Lower lobe of right lung (tissue), 2 donors: ENCODE measurements at regions not wholly inside any gene's neighbourhood (a gene's known extent, or its start where the extent isn't known, plus 50 kb on each side); places are given as distances from the start of the nearest gene placed in this dataset.

ENCODE experiments used
- ATAC-seq, 2 donors: fragments of 200-7000 bp; cut with Tn5 transposase; one replicate each; pipeline ENCODE4 v1.9.1; 2020 to 2022; ENCODE audit warnings: mild to moderate bottlenecking in 2 of 2, moderate library complexity in 2 of 2
- DNase-seq: peaks from one replicate; pipeline ENCODE4 v3.0.0-alpha.2; 2020
- H3K27ac ChIP-seq: fragments of 200-600 bp; one replicate; pipeline ENCODE4 v1.8.0; 2022
- H3K27me3 ChIP-seq: fragments of 200-600 bp; one replicate; pipeline ENCODE4 v1.8.0; 2022; ENCODE audit warnings: low read depth
- H3K36me3 ChIP-seq: fragments of 200-600 bp; one replicate; pipeline ENCODE4 v1.8.0; 2022; ENCODE audit warnings: mild to moderate bottlenecking
- H3K4me1 ChIP-seq: fragments of 200-600 bp; one replicate; pipeline ENCODE4 v1.8.0; 2022
- H3K4me3 ChIP-seq: fragments of 200-600 bp; one replicate; pipeline ENCODE4 v1.8.0; 2022; ENCODE audit warnings: mild to moderate bottlenecking
- H3K9me3 ChIP-seq: fragments of 200-600 bp; one replicate; pipeline ENCODE4 v1.8.0; 2022
- CTCF ChIP-seq: fragments of 200-600 bp; IDR thresholded peaks from one replicate; pipeline ENCODE4 v1.8.0; 2022; ENCODE audit warnings: antibody characterized with exemption, mild to moderate bottlenecking
- intact Hi-C: fragments of 100-400 bp; cut with DNase I; formaldehyde crosslinking; loops from one replicate; pipeline ENCODE4 v1.11.0; 2022
- donor health status: DM: no; HTN: yes; CAD: no; lungs with severe emphysema.

- DNase-seq (no peak), ATAC-seq (no peak)
- Histone ChIP-seq H3K4me1 (no peaks in the 10 kb centered on the region), H3K27me3 (peaks cover 3% of the 10 kb centered on the region), H3K36me3 (no peaks in the 10 kb centered on the region), H3K4me3 (no peak overlapping the region), H3K9me3 (no peaks in the 10 kb centered on the region), H3K27ac (no peak overlapping the region)
- intact Hi-C loops: no loop called here
- TF ChIP-seq CTCF: no peak
These were observed 107.9 kb downstream of the HAPSTR1 start for GRCh38 chr16:9199311-9199710.

GRCh38 chr16:9199751-9200150 lies 108.3 kb downstream of the HAPSTR1 start:
- intact Hi-C loops: no loop called here
- H3K4me3 ChIP-seq: no peak overlapping the region
- no peak for ATAC-seq
- no peaks in the 10 kb centered on the region for H3K4me1 ChIP-seq
- DNase-seq: no peak
- H3K27me3 ChIP-seq: peaks cover 3% of the 10 kb centered on the region
- H3K9me3 ChIP-seq: no peaks in the 10 kb centered on the region
- H3K36me3 ChIP-seq: no peaks in the 10 kb centered on the region
- no peak overlapping the region for H3K27ac ChIP-seq
- TF ChIP-seq CTCF: no peak

- intact Hi-C loops: no loop called here
- H3K27me3 ChIP-seq: no peaks in the 10 kb centered on the region
- H3K27ac ChIP-seq: no peak overlapping the region
- DNase-seq: no peak
- ATAC-seq: no peak
- H3K4me1 ChIP-seq: no peaks in the 10 kb centered on the region
- H3K36me3 ChIP-seq: no peaks in the 10 kb centered on the region
- H3K4me3 ChIP-seq: no peak overlapping the region
- no peaks in the 10 kb centered on the region for H3K9me3 ChIP-seq
- TF ChIP-seq CTCF: no peak
These were observed 112.5 kb downstream of the HAPSTR1 start for GRCh38 chr16:9203956-9204355.

- intact Hi-C loops: no loop called here
- Histone ChIP-seq H3K9me3 (no peaks in the 10 kb centered on the region), H3K27ac (no peak overlapping the region), H3K4me3 (no peak overlapping the region), H3K4me1 (no peaks in the 10 kb centered on the region), H3K36me3 (no peaks in the 10 kb centered on the region), H3K27me3 (no peaks in the 10 kb centered on the region)
- TF ChIP-seq CTCF: no peak
- ATAC-seq: no peak
- no peak for DNase-seq
These were observed 114.2 kb downstream of the HAPSTR1 start for GRCh38 chr16:9205661-9206060.

GRCh38 chr16:9206156-9206555 lies 114.7 kb downstream of the HAPSTR1 start:
- no peaks in the 10 kb centered on the region for H3K36me3 ChIP-seq
- DNase-seq (no peak), ATAC-seq (no peak)
- H3K4me3 ChIP-seq: no peak overlapping the region
- no peaks in the 10 kb centered on the region for H3K9me3 ChIP-seq
- no peak for TF ChIP-seq CTCF
- H3K4me1 ChIP-seq: no peaks in the 10 kb centered on the region
- no peaks in the 10 kb centered on the region for H3K27me3 ChIP-seq
- intact Hi-C loops: no loop called here
- no peak overlapping the region for H3K27ac ChIP-seq

GRCh38 chr16:9212621-9213020 lies 121.2 kb downstream of the HAPSTR1 start:
- intact Hi-C loops: no loop called here
- ATAC-seq (no peak), DNase-seq (no peak)
- Histone ChIP-seq H3K4me1 (no peaks in the 10 kb centered on the region), H3K36me3 (no peaks in the 10 kb centered on the region), H3K4me3 (no peak overlapping the region), H3K27ac (no peak overlapping the region), H3K9me3 (no peaks in the 10 kb centered on the region), H3K27me3 (no peaks in the 10 kb centered on the region)
- TF ChIP-seq CTCF: no peak
